ENCODE measurements at regions not wholly inside any gene's neighbourhood (a gene's known extent, or its start where the extent isn't known, plus 50 kb on each side); places are given as distances from the start of the nearest gene placed in this dataset.

DNA sequence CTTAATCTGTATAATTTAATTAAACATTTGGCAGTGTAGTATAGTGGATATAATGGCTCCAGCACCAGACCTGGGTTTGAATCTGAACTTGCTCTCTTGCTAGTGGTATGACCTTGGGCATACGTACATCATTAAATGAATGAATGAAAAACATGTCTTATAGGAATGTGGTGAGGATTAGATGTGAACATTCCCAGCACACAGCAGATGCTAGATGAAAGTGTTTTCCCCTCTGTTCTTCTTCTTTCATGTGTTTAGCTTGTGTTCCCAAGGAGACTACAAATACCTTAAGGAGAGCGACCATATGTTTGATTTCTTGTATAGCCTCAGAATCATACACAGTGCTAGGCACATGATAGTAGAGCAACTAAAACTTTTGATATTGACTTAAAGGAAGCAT lies 56.5 kb downstream of the CT47B1 start:
- DNase-seq: no peak

DNA sequence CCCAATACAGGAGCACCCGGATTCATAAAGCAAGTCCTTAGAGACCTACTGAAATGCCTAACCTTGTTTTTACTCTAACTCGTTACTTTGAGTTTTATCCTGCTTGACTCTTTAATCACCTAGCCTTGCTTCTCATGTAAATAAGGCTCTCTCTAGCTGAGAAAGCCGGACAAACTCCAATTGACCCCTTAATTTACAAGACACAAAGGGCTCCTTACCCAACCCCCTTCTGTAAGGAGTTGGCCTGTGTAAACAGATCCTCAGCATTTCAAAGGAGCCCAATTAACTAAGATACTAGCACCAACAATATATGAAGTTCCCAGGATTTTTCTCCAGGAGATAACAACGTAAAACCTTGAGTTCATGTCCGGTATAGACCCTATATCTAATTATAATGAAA lies 61.7 kb downstream of the CT47B1 start:
- DNase-seq: no peak

DNA sequence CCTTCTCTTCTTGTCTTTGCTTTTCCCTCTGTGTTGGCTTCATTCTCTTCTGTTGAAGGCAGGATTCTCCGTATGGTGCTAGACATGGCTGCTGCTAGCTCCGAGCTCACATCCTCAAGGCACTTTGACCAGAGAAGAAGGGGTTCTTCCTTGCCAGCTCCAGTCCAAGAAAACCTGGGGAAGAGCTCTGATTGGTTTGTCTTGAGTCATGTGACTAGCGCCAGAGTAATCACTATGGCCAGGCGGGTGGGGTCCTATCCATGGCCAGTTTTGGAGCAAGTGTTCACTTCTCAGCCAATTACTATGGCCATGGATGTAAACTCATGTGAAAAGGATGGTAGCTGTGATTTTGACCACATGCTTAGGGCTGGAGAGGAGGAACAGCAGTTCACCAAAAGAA lies 74.2 kb downstream of the CT47B1 start:
- DNase-seq: no peak

DNA sequence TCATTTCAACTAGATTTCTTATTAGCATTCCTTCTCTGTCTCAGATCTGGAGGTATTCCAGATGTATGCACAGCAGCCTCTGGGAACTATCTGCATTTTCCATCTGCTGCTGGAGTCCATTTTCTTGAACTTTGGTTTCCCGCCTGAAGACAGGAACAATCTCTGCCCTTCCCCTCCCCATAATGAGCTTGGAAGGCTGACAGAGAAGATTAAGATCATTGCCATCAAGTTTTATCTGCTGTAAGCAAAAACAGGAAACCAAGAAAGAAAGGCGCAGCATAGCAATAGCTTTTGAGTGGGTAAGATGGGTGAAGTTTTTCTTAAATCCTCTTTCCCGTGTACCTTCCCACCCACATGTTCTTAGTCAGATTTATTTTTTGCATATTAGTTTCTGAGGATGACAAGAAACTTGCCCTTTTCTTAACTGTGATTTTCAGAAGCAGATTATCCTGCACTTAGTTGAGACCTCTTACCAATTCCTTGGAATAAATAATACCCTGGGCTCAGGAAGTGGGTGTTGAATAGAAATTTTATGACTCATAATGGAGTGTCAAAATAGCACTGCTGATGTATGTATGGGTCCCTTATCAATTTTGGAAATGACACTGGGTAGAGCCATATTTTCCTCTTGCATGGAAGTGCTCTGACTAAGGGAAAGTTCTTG lies 78.3 kb downstream of the CT47B1 start:
- DNase-seq: no peak

DNA sequence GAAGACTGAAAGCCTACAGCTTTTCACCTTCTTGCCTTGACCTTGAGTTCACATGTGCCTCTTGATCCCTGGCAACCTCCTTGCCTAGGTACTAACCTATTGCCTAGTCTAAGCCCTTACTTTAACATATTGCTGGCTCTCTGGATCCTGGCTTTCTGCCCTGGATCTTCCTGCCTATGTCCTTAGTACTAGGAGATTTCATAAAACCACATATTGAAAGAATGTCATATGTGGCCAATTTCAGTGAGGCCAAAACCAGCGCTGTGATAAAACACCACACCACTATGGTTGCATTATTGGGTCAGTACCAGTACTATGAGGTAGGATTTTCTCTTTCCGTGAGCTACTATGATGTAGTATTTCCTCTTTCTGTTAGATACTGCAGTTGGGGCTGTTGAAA lies 80.4 kb downstream of the CT47B1 start:
- no peak for DNase-seq

DNA sequence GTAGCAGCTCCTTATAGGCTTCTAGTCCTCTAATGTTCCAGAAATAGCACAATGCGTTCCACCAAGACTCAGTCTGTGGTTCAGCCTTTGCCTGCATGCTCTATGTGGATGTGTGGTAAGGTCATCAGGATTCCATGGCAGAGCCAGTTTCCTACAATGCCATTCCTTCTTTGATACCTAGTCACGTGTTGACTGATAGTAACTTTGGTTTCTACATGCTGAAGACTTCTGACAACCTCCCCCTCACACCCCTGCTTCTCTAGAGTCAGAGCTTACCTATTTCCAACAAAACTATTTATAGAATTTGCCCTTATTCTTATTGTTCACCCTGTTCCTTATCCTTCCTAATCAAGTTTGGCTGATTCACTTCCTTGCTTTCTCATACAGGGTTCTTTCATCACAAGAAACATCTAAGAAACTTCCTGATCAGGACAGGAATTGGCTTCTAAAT lies 81.1 kb downstream of the CT47B1 start:
- no peak for DNase-seq

DNA sequence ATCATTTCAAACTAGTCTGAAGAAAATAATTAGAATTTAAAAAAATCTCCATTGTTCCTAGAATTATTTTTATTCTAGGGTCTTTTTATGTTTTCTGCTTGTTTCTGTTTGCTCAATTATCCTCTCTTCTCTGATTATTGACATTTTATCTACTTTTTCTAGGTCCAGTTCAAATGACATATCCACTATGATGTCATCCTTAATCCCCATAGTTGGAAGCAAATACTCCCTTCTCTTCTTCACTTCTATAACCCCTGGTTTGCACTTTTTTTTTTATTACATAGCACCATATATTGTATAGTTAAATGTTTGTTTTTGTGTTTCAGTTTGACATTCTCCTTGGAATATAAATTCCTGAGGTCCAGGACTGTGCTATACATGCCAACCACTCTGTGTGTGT lies 82.6 kb downstream of the CT47B1 start:
- no peak for DNase-seq

DNA sequence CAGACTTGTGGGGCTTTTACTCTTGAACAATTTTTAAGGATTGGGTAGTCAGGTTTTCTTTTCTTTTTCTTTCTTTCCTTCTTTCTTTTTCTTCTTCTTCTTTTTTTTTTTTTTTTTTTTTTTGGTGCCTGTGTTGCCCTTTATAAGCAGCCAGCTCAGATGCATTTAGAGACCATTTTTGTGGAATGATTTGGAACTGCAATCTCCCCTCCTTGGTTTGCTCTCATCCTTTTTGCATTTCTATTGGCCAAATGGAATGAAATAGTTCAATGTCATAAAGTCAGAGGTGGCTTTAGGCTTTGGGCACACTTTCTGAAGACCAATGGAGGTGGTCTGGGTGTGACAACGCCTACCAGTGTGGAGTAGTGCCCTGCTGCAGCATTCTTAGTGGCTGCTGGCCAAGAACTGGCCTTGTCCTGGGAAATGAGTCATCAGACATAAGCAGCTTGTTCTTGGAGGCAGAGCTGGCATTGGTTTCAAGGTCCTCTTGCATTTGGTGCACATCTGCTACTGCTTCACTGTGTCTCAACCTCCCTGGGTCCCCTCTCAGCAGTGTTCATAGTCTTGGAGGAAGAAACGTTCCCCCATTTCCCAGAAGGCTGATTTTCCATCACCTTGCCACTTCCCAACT lies 84.5 kb downstream of the CT47B1 start:
- DNase-seq: no peak

DNA sequence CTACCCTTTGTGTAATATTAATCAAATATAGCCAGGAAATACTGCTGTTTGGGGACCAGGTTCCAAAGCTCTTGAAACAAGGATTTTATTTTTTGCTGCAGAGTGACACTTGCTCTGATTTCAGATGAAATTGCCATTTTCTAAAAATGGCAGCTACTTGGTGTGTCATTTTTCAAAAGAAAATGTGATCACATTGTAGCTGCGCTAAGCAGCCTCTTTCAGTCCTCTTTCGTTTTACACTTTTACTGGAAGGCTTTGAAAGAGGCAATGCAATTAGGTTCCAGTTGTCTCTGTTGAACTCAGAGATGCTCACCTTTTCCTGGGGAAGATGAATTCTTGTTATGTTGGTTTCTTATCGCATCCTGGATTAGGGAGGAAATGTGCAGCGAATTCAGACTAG lies 85.1 kb downstream of the CT47B1 start:
- no peak for DNase-seq

DNA sequence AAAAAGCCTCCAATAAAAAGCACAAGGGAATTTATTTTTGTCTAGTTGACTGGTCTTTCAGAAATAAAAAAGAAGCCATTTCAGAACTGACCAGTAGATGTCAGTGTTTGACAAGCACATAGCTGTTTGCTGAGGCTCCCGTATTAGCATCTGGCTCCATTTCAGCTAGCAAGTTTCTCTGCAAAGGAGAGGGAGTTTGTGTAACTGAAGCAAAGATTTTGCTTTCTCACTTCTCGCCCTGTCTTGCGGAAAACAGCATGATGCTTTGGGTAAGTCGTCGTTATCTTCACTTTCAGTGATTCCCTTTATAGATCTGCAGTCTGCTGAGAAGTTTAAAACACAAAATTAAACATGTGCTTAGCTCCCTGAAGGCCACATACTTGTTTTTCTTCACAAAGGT lies 85.5 kb downstream of the CT47B1 start:
- peak; percentile 15 for DNase-seq

DNA sequence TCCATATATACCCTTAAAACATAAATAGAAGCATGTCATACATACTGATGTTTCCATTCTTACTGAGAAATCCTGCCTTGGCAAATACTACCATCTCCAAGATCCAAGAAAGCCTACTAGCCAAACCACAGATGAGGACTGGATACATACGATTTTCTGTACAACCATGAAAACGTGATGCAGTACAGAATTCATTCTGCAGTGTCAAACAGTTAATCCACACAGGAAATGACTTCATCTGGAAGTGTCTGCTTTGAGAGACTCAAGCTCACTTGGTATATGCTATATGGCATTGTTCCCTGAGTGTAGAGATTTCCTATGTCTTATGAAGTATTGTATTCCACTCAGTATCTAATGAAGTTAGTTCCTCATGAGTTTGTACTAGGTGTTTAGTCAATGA lies 94.3 kb downstream of the CT47B1 start:
- DNase-seq: no peak

DNA sequence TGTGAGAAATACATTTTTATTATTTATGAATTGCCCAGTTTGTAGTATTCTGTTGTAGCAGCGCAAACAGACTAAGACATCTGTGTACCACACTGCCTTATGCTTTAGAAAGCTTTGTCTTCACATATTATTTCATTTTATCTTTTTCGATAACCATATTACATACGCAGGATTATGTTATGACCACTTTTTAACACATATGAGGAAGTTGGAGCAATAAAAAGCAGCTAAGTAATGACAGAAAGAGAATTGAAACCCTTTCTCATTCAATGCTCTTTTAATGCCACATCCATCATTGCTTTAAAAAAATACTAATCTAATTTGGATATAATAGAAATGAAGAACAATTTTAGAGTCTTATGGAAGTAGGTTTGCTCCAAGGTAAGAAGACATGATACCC lies 99.7 kb downstream of the CT47B1 start:
- DNase-seq: no peak

DNA sequence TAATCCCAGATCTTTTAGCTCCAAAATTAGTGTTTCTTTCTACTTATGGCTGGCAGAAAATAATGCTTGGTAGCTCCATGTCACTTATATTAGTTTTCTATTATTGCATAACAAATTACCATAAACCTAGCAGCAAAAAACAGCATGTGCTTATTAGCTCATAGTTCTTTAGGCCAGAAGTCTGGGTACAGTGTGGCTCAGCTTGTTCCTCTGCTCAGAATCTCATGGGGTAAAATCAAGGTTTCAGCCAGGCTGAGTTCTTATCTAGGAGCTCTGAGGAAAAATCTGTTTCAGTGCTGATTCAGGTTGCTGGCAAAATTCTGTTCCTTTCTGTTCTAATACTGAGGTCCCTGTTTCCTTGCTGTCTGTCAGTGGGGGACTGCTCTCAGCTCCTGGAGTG lies 101.1 kb downstream of the CT47B1 start:
- DNase-seq: no peak

DNA sequence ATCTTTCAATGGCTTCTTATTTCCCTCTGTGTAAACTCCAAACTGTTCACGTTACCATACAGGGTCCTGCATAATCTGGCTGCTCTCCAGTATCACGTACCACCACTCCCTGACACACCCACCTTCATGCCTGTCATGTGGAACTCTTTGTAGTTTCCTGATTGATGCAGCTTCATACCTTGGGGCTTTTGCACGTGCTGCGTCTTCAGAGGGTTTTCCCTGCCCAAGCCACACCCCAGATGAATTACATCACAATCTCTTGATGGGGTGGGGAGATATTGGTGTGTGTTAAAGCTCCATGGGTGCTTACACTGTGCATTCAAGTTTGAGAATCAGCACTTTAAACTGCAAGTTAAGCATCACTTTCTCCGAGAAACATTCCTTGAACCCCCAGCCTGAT lies 101.9 kb downstream of the CT47B1 start:
- no peak for DNase-seq

DNA sequence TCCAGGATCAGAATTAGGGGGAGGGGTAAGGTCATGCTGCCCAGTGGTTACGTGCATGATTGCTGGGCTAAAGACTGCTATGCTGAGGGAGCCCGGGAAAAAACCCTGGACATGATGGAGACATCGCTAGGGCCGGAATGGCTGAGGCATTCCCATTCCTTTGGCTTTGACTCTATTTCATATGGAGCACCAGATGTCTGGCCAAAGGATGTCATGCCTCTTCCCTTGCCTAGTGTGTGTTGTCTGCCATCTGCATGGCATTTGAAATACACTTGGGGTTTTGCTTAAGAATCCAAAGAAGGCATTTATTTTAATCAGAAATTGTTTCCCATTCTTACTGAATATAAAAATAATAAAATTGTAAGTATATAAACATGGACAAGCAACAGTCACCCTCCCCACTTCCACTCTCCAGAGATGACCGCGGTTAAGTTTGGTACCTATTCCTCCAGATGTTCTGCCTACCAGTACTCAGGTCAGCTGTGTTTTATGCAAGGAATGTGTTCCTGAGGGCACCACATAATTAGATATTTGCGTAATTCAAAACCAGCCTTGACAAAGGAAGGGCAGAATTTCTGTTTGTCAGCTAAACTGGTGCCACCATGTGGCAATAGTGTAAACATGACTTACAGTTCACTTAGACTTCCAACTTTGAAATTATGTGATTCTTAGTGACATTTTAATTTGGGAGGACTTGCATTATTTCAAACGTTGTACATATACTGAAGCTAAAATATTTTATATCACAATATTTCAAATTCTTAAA lies 105.9 kb downstream of the CT47B1 start:
- DNase-seq: peak; percentile 10

DNA sequence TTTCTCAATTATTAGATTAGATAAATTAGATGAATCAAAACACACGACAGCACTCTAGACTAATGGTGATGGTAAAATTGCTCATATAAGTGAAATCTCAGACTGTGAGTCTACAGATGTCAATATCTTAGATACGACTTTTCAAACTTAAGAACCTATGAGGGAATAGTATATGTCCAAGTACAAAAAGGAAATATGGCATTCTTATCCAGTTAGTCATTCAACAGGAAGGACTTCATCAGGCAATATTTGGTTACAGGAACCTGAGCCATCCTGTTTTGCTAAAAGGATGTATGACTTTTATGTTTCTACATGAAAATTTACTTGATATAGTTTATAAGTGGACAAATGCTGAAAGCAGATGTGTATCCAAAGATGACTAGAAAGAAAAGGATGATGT lies 107.0 kb downstream of the CT47B1 start:
- DNase-seq: no peak

DNA sequence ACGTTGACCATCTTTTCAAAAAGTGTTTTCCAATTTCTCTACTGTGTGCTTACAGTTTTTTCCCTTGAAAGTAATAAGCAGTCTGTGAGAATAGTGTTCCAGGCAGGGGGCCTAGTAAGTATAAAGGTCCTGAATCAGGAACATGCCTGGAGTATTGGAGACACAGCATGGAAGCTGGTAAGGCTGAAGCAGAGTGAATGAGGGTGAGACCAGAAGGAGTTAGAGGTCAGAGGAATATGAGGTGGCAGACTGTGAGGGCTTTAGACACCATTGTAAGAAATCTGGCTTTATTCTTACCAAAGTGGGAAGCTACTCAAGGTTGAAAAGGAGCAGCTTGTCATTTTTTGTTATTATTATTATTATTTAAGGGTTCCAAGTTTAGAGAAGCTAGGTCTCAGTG lies 107.4 kb downstream of the CT47B1 start:
- no peak for DNase-seq

DNA sequence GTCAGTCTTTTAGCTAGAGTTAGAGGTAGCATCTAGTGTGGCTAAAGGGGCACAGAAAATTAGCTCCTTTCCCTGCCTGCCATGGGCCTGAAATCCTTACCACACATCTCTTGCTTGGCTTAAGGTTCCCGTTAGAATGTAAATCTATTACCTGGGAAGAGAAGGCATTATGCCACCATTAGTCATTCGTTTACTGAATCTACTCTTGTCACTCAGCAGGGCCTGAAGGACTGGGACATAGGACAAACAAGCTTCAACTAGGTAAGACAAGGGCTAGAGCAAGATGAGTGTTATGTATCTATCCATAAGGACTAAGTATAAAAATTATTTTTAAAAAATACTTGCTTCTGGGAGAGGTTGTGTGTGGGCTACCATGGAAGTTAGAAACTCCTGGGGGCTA lies 112.4 kb downstream of the CT47B1 start:
- DNase-seq: no peak

DNA sequence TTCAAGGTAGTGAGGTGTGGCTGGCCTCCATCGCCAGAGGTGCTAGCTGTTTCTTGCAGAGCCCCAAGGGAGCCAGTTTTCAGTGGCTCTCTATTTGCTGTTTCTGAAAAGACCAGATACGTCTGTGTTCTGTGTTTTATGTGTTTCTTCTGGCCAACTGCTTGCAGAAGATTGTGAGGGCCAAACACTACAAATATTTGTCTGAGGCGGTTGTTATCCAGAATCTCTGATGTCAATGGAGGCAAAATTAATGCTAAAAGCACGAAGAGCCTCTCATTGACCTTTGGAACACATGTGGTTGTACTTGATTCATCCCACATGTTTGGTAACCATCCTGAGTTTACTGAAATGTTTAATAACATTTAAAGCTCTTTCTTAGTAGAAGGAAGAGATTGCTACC lies 113.9 kb downstream of the CT47B1 start:
- no peak for DNase-seq

DNA sequence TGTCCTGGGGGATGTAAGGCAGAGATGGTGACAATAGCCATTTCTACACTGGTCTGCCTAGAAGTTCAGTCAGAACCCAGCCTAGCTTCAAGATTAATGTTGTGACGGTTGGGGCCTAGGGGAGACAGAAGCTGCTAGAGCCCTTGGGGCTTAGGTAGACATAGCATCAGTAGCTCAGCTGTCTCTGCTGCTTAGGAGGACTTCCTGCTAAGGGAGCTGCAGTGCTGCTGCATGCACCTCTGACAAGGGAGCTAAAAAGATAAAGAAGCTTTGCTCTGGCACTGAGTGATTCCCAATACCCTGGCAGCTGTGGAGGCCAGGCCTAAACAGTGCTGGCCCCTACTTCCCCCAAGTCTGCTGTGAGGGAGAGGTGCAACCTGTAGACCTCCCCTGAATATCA lies 116.0 kb downstream of the CT47B1 start:
- DNase-seq: no peak

DNA sequence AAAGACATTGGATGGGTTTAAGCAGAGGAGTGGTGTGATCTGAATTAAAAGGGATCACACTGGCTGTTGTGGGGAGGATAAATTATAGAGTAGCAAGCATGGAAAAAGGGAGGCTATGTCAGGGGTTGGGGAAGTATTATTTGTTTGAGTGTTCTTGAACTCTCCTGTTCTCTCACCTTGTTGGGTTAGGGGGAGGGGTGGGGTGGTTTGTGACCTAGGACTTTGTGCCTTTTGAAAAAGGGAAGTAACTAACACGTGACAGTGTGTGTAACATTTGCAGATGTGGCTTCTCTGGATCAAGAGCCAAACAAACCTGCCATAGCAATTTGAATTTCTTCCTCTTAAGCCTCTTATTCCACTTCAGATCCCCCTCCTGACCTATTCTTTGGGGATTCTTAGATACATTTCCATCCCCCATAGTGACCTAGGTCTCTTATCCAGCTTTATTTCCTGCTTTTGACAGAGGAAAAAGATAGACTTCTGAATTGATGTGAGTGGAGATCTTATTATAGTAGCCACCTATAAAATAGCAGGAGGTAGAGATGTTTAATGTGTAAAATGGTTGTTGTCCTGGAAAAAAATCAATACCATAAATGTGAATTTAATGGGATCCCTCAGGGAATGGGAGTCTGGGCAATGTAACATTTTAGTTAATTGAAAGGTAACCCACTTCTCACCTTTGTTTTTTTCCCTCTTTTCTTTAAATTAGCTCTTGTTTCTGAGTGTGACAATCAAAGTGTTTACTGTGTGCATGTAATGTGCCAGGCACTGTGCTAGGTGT lies 120.4 kb downstream of the CT47B1 start:
- peak; percentile 32 for DNase-seq

DNA sequence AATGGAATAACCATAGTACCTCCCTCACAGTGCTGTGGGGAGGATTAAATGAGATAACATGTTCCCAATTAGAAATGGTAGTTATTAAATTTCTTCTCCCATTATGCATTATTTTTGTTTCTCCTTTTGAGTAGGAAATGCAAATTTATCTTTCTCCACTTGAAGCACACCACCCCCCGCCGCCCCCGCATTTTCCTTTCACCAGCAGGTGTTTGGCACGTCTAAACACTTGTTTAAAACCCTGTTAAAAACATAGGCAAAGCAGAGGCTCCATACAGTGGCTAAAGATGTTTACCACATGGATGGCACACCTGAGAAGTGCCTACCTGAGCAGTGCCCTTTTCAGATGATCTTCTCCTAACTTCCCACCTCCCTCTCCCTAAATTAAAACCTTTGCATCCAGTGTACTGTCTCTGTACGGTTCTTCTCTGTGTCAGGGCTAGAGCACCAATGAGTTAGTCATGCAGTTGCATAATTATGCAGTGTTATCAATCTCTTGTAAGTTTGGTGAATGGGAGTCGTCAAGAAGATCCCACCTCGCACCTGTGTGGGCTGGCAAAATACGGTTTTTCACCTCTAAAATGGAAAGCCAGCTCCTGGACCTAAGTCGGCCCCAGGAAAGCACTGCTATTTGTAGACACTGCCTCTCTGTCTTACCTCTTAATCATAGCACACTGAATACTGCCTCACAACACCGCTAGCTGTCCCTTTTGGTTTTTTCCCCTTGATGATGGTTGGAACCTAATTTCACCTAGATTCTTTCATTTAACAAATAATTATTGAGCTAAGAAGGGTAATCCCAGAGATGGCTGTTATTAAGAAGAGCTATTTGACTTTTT lies 122.0 kb downstream of the CT47B1 start:
- DNase-seq: peak; percentile 14
